PC-3 (cell line): ENCODE measurements at regions not wholly inside any gene's neighbourhood (a gene's known extent, or its start where the extent isn't known, plus 50 kb on each side); places are given as distances from the start of the nearest gene placed in this dataset.

Experiments used
- EZH2 ChIP-seq: fragments of 300-600 bp; sonication (generic); IDR thresholded peaks from one replicate; pipeline ENCODE4 v1.6.1; 2017; ENCODE audit warnings: antibody characterized with exemption, mild to moderate bottlenecking, low read length; ENCODE audit not compliant: unreplicated experiment
- TF ChIP-seq, protein P1 (sequence below): fragments of 300-600 bp; sonication (generic); conservative IDR thresholded peaks from 2 replicates; pipeline ENCODE4 v1.5.1; 2017; ENCODE audit warnings: antibody characterized with exemption, low read depth, mild to moderate bottlenecking, low read length

DNA sequence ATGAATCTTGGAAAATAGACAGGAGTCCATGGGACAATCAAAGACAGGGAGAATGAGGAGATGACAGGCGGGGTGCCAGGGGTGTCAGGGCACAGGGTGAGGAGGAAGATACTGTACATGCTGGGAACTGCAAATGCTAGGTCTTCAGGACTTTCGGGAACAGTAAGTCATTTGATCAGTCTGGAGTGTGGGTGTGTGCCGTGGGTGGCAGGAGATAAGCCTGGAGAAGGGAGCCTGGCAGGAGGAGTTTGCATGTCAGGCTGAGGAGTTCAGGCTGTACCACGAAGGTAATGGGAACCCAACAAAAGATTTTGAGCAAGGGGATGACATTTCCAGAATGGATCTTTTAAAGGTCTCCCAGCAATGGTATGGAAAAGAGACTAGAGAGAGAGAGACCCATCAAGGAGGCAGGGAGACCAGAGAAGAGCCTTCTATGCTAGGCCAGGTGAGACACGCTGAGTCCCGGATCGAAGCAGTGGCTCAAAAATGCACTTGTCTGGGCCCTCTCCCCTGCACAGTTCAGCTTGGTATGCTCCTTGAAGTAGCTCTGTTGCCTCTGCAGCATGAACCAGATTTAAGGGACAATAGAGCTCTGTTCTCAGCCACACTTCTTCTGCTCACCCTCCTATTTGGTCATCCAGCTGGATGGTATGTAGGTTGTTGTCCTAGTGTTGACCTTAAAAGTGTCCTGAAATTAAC, 77.0 kb upstream of the FER start:
- TF ChIP-seq, protein P1, sequence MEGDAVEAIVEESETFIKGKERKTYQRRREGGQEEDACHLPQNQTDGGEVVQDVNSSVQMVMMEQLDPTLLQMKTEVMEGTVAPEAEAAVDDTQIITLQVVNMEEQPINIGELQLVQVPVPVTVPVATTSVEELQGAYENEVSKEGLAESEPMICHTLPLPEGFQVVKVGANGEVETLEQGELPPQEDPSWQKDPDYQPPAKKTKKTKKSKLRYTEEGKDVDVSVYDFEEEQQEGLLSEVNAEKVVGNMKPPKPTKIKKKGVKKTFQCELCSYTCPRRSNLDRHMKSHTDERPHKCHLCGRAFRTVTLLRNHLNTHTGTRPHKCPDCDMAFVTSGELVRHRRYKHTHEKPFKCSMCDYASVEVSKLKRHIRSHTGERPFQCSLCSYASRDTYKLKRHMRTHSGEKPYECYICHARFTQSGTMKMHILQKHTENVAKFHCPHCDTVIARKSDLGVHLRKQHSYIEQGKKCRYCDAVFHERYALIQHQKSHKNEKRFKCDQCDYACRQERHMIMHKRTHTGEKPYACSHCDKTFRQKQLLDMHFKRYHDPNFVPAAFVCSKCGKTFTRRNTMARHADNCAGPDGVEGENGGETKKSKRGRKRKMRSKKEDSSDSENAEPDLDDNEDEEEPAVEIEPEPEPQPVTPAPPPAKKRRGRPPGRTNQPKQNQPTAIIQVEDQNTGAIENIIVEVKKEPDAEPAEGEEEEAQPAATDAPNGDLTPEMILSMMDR, result no peak
- no peak for TF ChIP-seq EZH2
